Stomach smooth muscle (tissue), 2 donors: ENCODE measurements at regions not wholly inside any gene's neighbourhood (a gene's known extent, or its start where the extent isn't known, plus 50 kb on each side); places are given as distances from the start of the nearest gene placed in this dataset.

Experiments used
- H3K27ac ChIP-seq: one replicate; pipeline ENCODE4 v1.7.0; 2013; ENCODE audit warnings: mild to moderate bottlenecking, low read length, inconsistent platforms
- H3K27me3 ChIP-seq, 2 donors: one replicate each; pipeline ENCODE4 v1.7.0; 2013; ENCODE audit warnings: low read length in 2 of 2; ENCODE audit not compliant: insufficient read depth in 2 of 2, control insufficient read depth in 1 of 2
- H3K36me3 ChIP-seq, 2 donors: one replicate each; pipeline ENCODE4 v1.7.0; 2013; ENCODE audit warnings: low read length in 2 of 2; ENCODE audit not compliant: control insufficient read depth in 2 of 2, insufficient read depth in 2 of 2
- H3K4me1 ChIP-seq: one replicate; pipeline ENCODE4 v1.7.0; 2013; ENCODE audit warnings: low read length; ENCODE audit not compliant: control insufficient read depth, insufficient read depth
- H3K4me3 ChIP-seq, 2 donors: one replicate each; pipeline ENCODE4 v1.7.0; 2013; ENCODE audit warnings: low read length in 2 of 2
- H3K9ac ChIP-seq, 2 donors: one replicate each; pipeline ENCODE4 v1.7.0; 2013; ENCODE audit warnings: low read length in 2 of 2, mild to moderate bottlenecking in 1 of 2
- H3K9me3 ChIP-seq, 2 donors: one replicate each; pipeline ENCODE4 v1.7.0; 2013; ENCODE audit warnings: low read length in 2 of 2; ENCODE audit not compliant: control insufficient read depth in 2 of 2
- donor health status: healthy.
- donor health status: Pancreatic carcinoma.

DNA sequence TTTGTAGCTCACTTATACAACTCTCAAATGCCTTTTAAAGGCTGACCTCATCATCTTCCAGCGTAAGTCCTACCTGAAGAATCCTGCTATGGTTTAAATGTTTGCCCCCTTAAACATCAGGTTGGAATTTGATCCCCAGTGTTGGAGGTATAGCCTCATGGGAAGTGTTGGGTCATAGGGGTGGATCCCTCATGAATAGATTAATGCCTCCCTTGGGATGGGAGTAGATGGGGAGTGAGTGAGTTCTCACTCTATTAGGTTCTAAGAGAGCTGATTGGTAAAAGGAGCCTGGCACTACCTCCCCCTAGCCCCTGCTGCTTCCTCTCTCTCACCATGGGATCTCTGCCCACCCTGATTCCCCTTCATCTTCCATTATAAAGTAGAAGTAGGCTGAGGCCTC lies 285.6 kb downstream of the FZD1 start:
- Histone ChIP-seq H3K27ac (no peak overlapping the region), H3K4me1 (no peaks in the 10 kb centered on the region), H3K36me3 (no peaks in the 10 kb centered on the region), H3K27me3 (no peaks in the 10 kb centered on the region), H3K9me3 (no peaks in the 10 kb centered on the region), H3K4me3 (no peak overlapping the region), H3K9ac (no peak overlapping the region)

DNA sequence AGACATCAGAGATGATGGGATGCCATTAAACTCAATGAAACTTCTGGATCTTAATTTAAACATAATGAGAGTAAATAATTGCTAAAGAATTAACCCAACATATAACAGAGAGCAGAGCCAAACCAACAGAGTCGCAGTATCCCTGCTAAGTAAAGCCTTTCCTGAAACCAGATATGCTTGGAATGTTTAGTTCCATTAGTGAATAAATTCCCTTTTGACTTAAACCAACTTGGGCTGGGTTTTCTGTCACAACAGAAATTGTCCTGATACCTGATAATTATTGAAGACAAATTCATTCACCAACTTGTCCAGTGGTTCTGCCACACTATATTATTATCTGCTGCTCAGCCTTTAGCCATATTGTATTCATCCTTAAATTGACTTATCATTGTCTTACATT lies 286.7 kb downstream of the FZD1 start:
- Histone ChIP-seq H3K9ac (no peak overlapping the region), H3K27me3 (no peaks in the 10 kb centered on the region), H3K9me3 (no peaks in the 10 kb centered on the region), H3K36me3 (no peaks in the 10 kb centered on the region), H3K27ac (no peak overlapping the region), H3K4me1 (no peaks in the 10 kb centered on the region), H3K4me3 (no peak overlapping the region)

DNA sequence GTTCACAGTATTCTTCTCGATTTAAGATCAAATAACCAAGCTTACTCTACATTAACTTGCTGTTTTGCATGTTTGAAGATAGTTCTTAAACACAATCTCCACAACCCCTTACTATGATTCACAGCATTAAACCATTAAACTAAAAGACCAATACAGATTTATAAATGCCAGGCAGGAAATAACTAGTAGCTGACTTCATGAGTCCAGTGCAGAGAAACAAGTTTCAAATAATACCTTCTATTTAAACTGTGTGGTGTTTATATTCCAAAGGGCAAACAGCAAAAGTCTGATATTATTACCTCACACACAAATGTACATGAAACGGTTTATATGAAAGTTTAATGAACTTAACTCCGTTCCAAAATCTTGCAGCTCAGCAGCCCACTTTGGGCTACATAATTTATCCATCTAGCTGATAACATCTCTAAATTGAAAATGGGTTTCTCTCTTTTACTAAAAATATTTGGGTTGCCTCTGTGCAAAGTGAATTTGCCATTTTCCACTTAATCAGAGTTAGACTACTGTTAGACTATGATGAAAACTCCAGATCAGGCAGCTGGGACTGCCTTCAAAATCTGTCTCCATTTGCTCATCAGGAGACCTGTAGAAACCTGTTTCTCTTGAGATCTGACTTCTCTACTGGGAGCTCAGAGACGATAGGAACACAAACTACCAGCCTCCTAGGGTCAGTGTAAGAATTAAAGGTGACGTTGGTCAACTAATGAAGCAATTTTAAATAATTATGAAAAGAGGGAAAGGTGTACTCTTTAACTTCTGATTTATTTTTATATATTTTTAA lies 287.3 kb downstream of the FZD1 start:
- Histone ChIP-seq H3K9ac (no peak overlapping the region), H3K9me3 (no peaks in the 10 kb centered on the region), H3K4me3 (no peak overlapping the region), H3K27ac (no peak overlapping the region), H3K4me1 (no peaks in the 10 kb centered on the region), H3K27me3 (no peaks in the 10 kb centered on the region), H3K36me3 (no peaks in the 10 kb centered on the region)

DNA sequence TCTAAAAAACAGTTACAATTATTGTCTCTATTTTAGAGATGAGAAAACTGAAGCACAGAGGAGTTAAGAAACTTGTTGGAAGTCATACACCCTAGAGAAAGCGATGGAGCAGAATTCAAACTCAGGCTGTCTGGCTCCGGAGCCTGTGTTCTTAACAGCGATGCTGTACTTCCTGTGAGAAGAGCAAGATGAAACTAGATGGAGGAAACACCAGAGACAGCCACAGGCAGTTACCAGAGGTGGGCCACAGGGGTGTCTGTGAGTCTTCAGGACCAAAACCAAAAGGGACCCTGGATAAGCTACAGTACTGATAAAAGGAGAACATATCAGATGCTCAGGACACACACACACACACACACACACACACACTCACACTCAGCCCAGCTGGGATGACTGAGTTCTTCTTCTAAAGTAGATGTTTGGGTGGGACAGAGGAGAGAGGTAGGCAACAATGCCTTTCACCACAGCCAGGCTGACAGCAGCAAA lies 289.2 kb downstream of the FZD1 start:
- H3K27me3 ChIP-seq = no peaks in the 10 kb centered on the region

DNA sequence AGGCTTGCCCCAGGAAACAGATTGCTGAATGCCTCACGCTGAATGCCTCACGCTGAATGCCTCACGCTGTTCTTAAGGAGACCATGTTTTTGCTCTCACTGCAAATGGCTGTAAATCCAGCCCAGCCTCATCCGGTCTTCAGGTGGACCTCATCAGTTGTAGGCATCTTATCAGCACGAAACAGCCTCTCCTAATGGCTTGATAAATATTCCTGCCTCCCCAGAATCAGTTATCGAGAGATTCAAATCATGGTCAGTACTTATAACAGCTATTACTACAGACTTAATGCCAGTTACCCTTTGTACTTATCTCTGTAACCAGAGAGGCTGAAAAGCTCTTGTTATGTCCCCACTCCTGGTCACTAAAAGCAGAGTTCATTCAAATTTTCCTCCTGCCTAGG lies 290.6 kb downstream of the FZD1 start:
- Histone ChIP-seq H3K27me3 (no peaks in the 10 kb centered on the region), H3K27ac (no peak overlapping the region), H3K4me1 (no peaks in the 10 kb centered on the region), H3K4me3 (no peak overlapping the region), H3K9me3 (no peaks in the 10 kb centered on the region), H3K36me3 (no peaks in the 10 kb centered on the region), H3K9ac (no peak overlapping the region)

More for the DNA sequence above, 289.2 kb downstream of the FZD1 start:
- Histone ChIP-seq H3K36me3 (no peaks in the 10 kb centered on the region), H3K27ac (no peak overlapping the region), H3K4me1 (no peaks in the 10 kb centered on the region), H3K9ac (no peak overlapping the region), H3K4me3 (no peak overlapping the region), H3K9me3 (no peaks in the 10 kb centered on the region)

DNA sequence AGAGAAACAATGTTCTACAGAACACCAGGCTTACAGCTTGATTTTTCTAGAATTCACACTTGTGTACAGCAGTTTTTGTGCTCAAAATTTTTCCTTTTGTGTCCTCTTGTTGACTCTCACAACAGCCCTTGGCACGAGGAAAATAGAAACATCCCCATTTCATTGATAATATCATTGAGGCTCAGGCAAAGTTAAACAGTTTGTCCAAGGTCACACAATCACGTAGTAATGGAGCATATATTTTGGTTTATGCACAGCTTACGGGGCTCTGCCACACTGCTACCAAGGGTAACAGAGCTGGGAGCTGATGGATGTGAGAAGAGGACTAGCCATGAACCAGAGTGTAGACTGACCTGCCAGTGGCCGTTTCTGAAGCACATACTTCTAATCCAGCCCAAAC lies 292.0 kb downstream of the FZD1 start:
- Histone ChIP-seq H3K4me3 (no peak overlapping the region), H3K36me3 (no peaks in the 10 kb centered on the region), H3K9ac (no peak overlapping the region), H3K27me3 (no peaks in the 10 kb centered on the region), H3K27ac (no peak overlapping the region), H3K4me1 (no peaks in the 10 kb centered on the region), H3K9me3 (no peaks in the 10 kb centered on the region)

DNA sequence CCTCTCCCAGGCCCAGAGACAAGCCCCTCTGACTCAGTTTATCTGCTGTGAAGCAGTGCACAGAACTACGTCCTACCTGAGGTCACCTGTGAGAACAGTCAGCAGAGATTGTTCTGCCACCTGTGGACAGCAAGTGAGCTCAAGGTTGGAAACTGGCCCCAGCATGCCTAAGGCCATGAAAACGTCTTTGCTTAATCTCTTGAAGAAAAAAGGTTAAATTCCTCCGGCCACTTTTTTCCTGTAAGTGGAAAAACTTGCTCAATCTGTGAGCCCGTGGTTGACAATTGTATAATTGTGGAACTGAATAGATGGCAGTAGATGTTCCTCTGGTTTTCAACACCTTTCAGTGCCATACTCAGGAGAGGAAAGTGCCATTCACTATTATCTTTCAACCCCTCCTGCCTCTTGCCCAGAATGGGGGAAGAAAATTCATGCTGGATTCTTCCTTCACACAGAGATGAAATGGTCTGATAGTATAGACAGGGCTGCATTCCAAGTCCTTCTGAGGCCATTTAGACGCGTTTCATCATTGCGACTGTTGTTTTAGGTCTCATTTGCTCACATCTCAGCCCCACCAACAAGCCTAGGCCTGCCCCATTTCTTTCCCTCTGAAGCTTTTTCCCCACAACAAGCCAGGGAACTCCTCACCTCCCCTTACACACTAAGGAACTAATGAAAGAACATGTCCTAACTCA lies 292.9 kb downstream of the FZD1 start:
- H3K27me3 ChIP-seq = no peaks in the 10 kb centered on the region
- no peaks in the 10 kb centered on the region for H3K9me3 ChIP-seq
- H3K4me1 ChIP-seq = no peaks in the 10 kb centered on the region
- no peaks in the 10 kb centered on the region for H3K36me3 ChIP-seq
- no peak overlapping the region for H3K9ac ChIP-seq
- H3K4me3 ChIP-seq = no peak overlapping the region
- H3K27ac ChIP-seq = no peak overlapping the region

DNA sequence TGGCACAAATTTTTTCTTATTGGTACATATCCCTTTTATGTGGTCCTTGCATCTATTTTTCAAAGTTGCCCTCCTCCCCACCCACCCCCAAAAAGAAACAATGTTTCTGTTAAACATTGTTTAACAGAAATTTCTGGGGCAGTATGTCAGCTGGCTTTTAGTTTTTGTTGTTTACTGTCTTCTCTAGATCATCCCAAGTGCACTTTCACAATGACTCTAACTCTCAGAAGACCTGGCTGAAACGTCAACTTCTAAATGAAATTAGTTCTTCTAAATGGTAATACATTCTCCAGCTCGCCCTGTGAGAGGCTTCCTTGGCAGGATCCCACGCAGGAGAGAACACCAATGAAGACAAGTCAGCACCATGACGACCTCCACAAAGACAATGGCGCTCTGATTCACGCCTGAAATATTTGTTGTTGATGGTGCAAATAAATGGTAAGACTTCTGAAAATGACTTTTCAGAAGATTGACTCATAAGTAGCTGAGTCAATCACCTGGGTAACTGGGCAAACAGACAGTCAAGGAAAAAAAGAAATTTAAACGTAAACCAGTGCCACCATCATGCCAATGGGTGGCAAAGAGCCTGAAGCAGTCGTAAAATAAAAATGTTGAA lies 293.7 kb downstream of the FZD1 start:
- no peak overlapping the region for H3K9ac ChIP-seq
- no peaks in the 10 kb centered on the region for H3K4me1 ChIP-seq
- H3K9me3 ChIP-seq = no peaks in the 10 kb centered on the region
- no peak overlapping the region for H3K4me3 ChIP-seq
- no peak overlapping the region for H3K27ac ChIP-seq
- no peaks in the 10 kb centered on the region for H3K27me3 ChIP-seq
- no peaks in the 10 kb centered on the region for H3K36me3 ChIP-seq

DNA sequence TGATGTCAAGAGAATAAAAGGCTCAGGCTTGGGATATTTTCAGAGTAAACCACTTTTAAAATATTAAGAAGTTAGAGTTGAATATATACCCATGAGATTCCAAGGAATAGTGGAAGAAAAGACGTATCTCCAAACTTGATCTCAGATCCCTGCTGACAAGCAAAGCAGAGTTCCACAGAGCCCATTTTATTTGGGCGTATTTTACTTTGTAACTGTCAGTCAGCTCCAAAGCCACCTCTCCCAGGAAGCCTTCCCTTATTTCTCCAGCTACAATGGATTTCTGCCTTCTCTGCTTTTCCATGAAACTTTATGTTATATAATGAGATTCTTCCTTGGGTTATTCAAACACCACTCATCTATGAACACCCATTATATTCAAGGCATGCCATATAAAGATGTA lies 295.7 kb downstream of the FZD1 start:
- Histone ChIP-seq H3K4me3 (no peak overlapping the region), H3K9me3 (no peaks in the 10 kb centered on the region), H3K27ac (no peak overlapping the region), H3K9ac (no peak overlapping the region), H3K4me1 (no peaks in the 10 kb centered on the region), H3K36me3 (no peaks in the 10 kb centered on the region), H3K27me3 (no peaks in the 10 kb centered on the region)

DNA sequence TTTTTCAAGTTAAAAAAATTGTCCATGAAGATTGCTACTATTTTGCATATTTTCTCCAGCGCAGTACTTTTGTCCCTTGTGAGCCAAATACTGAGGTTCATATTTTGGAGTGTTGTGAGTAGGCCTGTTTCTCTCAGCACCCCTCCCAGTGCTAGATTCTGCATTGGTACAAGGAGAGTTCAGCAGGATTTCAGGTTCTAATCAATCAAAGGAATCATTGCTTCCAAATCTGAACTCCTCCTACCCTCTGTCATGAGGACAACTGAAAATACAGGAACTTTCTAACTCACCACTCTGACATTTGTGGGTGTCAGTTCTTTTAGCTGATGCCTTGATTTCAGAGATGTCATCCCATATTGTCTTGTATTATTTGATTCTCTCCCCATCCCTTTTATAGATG lies 299.9 kb downstream of the FZD1 start:
- no peak overlapping the region for H3K27ac ChIP-seq
- H3K9me3 ChIP-seq = no peaks in the 10 kb centered on the region
- H3K9ac ChIP-seq = no peak overlapping the region
- no peaks in the 10 kb centered on the region for H3K36me3 ChIP-seq
- peaks cover 17% of the 10 kb centered on the region for H3K4me1 ChIP-seq
- H3K27me3 ChIP-seq = no peaks in the 10 kb centered on the region
- no peak overlapping the region for H3K4me3 ChIP-seq

DNA sequence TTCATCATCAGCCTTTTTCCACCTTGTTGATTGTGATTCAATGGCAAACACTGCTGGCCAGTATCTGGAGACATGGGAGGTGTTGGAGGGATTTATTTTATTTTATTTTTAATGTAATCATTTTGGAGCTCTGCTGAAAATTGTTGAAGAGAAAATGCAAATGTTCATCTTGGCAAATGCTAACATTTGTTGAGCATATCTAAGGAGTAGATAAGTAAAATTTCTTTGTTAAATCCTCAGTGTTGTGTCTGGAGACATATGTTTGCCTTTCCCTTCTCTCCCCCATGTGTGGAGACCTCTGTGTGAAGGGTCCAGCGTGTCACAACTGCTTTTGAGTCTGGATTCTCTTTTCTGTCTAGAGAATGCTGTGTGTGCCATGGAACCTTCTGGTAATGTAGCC lies 300.3 kb downstream of the FZD1 start:
- no peak overlapping the region for H3K27ac ChIP-seq
- H3K4me1 ChIP-seq = peaks cover 17% of the 10 kb centered on the region
- H3K4me3 ChIP-seq = no peak overlapping the region
- H3K27me3 ChIP-seq = no peaks in the 10 kb centered on the region
- no peaks in the 10 kb centered on the region for H3K9me3 ChIP-seq
- no peaks in the 10 kb centered on the region for H3K36me3 ChIP-seq
- no peak overlapping the region for H3K9ac ChIP-seq
